SK-N-SH treated with all-trans-retinoic acid at 6 μM for 48 hours (cell line): ENCODE measurements at regions not wholly inside any gene's neighbourhood (a gene's known extent, or its start where the extent isn't known, plus 50 kb on each side); places are given as distances from the start of the nearest gene placed in this dataset.

Experiments used
- ARNTL ChIP-seq: fragments of 450-650 bp; formaldehyde crosslinking; IDR thresholded peaks from 2 replicates; pipeline ENCODE4 v1.5.0; 2020; ENCODE audit warnings: low read depth, mild to moderate bottlenecking, moderate library complexity, borderline replicate concordance
- ESRRG ChIP-seq: fragments of 250-450 bp; sonication (Bioruptor Pico); IDR thresholded peaks from 2 replicates; pipeline ENCODE4 v1.6.1; 2021; ENCODE audit warnings: mild to moderate bottlenecking
- OSR1 ChIP-seq: fragments of 250-450 bp; sonication (Bioruptor Pico); IDR thresholded peaks from 2 replicates; pipeline ENCODE4 v1.8.0; 2022; ENCODE audit warnings: moderate library complexity, mild to moderate bottlenecking, inconsistent platforms
- PATZ1 ChIP-seq: fragments of 250-450 bp; sonication (Bioruptor Pico); IDR thresholded peaks from 2 replicates; pipeline ENCODE4 v1.8.0; 2020; ENCODE audit warnings: mild to moderate bottlenecking, moderate library complexity, borderline replicate concordance
- PPARA ChIP-seq: fragments of 250-450 bp; sonication (Bioruptor Pico); IDR thresholded peaks from 2 replicates; pipeline ENCODE4 v1.5.0; 2020; ENCODE audit warnings: mild to moderate bottlenecking, borderline replicate concordance
- TSHZ2 ChIP-seq: fragments of 250-450 bp; sonication (Bioruptor Pico); IDR thresholded peaks from 2 replicates; pipeline ENCODE4 v1.5.0; 2020; ENCODE audit warnings: mild to moderate bottlenecking, moderate library complexity
- ZC3H10 ChIP-seq: fragments of 250-450 bp; sonication (Bioruptor Pico); IDR thresholded peaks from 2 replicates; pipeline ENCODE4 v1.5.1; 2021; ENCODE audit warnings: mild to moderate bottlenecking, moderate library complexity
- ZNF565 ChIP-seq: fragments of 450-650 bp; formaldehyde crosslinking; conservative IDR thresholded peaks from 2 replicates; pipeline ENCODE4 v1.5.0; 2020; ENCODE audit warnings: low read depth, mild to moderate bottlenecking, moderate library complexity

GRCh38 chr17:71486261-71486660, 634.6 kb upstream of the SOX9 start:
- TF ChIP-seq PATZ1 (CRISPR knock-in tag) (no peak), PPARA (CRISPR knock-in tag) (no peak), TSHZ2 (no peak), ARNTL (CRISPR knock-in tag) (no peak), ZC3H10 (CRISPR knock-in tag) (no peak), ZNF565 (CRISPR knock-in tag) (no peak), ESRRG (no peak), OSR1 (CRISPR knock-in tag) (no peak)
